COLO829 (cell line): ENCODE measurements at regions not wholly inside any gene's neighbourhood (a gene's known extent, or its start where the extent isn't known, plus 50 kb on each side); places are given as distances from the start of the nearest gene placed in this dataset.
"Not testable (repeated sequence)": the region's sequence is repeated elsewhere in the genome, so short reads cannot be mapped to it uniquely, and the experiment has no call there.

Source experiments
- DNase-seq: peaks from one replicate; pipeline ENCODE4 v3.0.0; 2012; ENCODE audit warnings: low spot score

DNA sequence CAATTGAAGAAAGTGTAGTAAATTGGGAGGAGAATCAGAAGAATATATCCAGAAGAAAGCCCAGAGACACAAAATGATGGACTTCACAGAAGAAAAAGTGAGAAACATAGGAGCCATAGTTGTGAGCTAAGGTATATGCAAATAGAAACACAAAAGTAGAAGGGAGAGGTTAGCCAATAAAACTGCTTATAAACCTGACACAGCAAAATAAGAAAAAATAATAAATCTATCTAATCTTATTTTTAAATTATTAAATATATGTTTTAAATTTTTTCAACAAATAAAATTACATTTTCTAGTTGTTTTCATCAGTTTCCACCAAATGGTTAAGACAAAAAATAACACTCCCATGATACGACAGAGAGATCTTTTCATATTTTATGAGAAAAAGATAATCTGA, 903.5 kb downstream of the DNAJB9 start:
- DNase-seq: no peak

DNA sequence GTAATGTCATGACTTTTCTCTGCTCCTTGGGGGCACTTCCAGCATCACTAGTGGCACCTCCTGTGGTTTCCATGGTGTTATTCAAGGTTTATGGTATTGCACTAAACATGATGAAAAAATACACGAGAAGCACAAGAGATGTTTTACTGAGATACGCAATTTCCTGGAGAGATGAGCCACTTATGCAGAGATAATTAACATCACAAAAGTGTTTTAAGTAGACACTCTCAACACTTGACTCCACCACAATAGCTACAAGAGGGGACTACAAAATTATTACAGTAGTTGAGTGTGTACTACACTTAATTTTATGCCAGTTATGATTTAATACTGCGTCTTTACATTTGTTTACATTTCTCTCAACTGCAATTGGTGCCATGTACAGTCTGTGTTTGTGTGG, 906.7 kb downstream of the DNAJB9 start:
- DNase-seq: no peak

DNA sequence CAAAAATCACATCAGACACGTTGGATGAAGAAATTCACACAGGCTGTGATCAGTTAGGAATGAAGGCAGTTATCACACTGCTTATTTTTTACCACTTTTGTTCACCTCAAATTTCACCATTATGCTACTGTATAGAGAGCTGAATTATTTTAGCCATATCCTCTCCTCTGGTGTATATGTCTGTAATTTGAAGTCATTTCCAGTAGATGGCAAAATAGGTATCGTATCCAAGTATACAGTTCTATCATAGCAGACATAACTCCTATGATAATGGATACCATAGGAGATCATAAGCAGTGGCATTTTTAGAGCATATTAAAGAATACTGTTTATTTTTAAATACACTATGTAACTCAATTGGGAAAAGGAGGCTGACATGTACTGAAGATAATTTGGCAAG, 909.7 kb downstream of the DNAJB9 start:
- no peak for DNase-seq

DNA sequence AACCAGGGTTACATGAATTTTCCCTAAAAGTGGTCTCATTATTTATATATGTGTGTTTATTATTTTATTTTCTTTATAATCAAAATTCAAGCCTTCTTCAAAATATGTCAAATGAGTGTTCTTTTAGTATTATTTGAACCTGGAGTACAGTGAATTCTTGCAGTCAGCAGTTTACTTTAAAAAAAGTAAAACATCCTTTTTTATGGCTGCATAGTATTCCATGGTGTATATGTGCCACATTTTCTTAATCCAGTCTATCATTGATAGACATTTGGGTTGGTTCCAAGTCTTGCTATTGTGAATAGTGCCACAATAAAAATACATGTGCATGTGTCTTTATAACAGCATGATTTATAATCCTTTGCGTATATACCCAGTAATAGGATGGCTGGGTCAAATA, 920.9 kb downstream of the DNAJB9 start:
- DNase-seq: not testable (repeated sequence)

DNA sequence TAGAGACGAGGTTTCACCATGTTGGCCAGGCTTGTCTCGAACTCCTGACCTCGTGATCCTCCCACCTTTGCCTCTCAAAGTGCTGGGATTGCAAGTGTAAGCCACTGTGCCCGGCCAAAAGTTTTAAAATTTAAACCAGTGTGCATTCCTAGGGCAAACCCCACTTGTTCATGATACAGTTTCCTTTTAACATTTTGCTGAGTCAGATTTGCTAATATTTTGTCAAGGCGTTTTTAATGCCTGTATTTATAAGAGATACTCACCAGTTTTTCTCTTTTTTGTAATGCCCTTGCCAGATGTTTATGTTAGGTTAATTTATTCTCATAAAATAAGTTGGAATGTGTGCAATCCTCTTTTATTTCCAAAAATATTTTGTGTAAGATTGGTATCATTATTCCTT, 927.4 kb downstream of the DNAJB9 start:
- DNase-seq: no peak

DNA sequence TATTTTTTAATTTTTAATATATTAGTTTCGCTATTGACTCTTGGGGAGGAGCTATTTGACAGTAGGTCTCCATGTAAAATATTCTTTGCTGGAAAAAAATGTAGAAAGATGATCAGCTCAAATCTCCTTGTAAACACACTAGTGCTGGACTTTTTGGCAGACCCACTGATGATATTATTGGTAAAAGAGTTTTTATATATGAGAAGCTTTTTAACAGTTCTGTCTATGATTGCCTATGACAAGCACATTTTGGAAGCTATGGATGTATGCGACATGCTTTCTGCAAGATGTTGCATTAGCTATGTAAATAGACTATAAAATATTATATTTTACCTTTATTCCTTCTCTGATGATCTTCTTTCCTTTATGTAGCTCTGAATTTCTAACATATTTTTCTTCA, 928.5 kb downstream of the DNAJB9 start:
- DNase-seq: no peak

DNA sequence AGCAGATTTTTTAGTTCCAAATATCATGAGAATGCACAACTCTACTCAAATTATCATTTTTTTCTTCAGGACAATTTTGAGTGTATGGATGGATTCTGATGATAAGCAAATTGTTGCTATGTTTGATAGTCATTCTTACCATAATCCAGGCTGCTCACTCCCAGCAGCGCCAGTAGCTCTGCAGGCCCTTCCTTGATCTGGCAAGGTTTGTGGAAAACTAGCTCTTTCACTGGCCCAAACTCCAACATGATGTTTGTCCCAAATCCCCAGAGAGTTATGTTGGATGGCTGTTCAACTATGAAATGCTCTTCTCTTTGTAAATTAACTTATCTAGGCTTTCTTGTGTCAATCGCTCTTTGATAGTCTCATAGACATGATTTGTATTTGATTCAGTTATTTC, 933.7 kb downstream of the DNAJB9 start:
- DNase-seq: no peak

DNA sequence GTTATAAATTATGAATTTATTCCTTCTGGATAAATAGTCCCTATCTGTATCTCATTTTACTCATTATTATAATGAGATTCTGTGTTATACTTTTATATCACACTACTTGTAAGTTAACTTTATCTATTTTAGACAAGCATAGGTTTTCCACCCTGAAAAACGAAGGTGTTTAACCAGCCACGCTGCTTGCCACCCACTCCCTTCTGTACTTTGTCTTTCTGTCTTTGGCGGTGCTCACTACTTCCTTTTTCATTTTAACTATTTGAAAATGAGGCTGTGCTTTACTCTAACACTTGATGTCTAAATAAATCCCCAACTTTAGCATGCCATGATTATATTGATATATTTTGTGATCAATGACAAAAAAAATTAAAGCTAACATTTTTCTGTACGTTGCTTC, 952.9 kb downstream of the DNAJB9 start:
- no peak for DNase-seq

DNA sequence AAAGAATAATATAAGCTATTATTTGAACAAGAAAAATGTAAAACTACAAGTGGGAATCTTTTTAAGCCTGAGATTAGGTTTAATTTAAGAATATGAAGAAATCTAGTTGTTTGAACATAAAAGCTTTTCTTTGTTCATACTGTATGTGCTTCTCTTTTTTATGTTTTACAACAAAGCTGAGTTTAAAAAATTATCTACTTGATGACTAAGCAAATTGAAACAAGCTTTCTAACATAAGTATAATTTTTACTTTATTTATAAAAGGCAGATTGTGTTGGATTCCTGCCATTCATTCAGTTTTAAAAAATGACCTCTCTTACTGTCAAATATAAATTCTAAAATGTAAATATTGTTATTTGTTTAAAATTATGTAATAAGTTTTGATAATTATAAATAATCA, 958.2 kb downstream of the DNAJB9 start:
- no peak for DNase-seq

DNA sequence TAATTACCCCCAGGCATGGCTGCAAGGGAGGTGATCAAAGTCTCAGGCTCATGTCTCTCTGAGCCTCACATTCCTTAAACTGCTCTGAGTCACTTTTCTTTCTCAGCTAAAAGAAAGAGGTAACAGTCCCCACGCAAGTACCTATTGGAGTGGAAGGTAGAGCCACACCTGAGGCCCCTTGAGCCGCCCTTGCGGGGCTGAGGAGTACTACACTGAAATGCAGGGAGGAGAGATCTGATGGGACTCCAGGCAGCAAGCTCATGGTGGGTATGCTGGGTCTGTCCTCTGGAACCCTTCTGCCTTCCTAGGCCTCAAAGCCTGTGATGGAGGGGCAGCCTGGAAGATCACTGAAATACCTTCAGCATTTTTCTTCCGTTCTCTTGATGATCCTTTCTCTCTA, 960.0 kb downstream of the DNAJB9 start:
- DNase-seq: no peak

DNA sequence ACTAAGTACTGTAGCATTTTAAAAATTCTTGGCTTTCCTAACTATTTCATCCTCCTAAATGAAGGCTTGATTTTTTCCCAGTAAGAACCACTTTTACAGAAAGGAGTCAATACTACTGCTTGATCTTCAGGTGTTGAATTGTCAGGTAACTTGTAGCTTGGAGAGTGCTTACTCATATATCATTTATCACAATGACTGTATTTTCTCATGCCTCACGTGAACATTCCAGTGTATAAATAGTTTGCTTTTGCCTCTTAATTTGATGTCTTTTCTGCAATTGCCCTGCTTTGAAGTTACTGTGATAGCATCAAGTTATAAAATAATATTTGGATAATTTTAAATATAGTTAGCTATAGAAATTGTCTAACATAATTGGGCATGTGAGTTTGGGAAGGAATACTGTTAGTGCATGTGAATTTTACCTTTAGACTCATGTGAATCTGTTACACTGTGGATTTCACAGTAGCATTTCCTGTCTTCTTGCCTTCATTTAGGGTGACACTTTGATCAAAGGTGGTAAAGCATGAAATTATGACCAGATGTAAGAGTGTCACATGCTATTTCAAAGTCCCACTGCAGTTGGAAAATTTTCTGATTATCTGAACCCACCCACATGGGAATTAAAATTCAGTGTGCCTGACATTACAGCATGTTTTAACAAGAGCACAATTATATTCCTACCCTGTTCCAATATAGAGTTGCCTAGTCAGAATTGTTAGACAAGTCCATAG, 962.8 kb downstream of the DNAJB9 start:
- DNase-seq: no peak

DNA sequence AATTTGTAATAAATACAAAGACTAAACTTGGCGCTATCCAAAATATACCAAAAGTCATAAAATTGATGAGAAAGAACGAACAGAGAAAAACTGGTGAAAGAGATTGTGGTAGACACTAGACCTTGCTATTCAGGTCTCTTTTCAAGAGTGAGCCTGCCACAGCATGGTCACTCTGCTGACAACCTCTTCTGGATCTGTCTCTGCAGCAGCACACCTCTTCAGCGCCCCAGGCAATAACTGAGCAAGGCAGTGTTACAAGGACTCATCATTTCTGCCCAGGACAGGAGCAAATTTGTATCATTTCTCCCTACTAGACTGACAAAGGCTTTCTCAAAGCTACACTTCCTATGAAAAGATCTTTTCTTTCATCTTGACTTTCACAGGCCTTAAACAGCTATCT, 976.0 kb downstream of the DNAJB9 start:
- DNase-seq: no peak

DNA sequence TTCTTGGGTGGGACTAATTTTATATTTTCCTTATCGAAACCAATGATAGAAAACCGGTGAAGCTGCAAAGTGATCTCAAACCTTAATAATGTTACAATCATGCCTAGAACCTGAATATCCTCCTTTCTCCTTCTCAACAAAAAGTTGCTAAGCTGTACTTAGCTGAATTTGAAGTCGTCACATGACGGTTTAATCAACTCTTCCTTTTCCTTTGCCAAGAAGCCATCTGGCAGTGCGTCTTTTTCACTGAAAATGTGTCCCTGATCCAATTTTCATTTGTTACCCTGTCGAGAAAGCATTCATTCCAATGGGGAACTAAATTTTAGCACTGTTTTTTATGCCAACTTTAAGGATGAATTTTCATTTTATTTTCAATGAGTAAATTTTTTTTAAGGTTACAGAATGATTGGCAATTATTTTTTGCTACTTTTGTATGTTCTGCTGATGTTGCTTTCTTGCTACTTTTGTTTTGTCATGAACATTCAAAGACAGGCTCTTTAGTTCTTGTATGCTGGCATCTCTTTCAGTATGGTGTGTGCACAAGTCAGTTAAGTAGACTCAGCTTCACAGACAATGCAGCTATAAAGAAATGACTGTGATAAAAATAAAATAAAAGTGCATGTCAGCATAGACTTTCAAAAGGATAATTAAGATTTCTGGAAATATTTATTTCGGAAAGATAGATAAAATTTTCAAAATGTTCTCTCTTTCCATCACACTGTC, 980.0 kb downstream of the DNAJB9 start:
- DNase-seq: no peak

DNA sequence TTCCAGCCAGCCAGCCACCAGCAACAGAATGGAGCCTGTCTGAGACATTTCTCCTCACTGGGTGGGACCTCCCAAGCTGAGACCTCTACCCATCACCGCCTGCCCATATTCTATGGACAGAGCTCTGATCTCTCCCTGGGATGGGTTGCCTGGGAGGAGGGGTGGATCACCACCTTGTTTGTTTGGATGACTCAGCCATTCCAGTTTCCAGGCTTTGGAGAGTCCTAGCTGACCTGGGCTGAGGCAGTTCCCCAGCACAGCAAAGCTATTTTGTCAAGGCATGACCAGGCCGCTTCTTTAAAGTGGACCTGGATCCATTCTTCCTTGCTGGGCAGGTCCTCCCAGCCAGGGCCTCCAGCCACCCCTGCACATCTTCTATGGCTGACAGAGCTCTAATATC, 982.3 kb downstream of the DNAJB9 start:
- DNase-seq: no peak

DNA sequence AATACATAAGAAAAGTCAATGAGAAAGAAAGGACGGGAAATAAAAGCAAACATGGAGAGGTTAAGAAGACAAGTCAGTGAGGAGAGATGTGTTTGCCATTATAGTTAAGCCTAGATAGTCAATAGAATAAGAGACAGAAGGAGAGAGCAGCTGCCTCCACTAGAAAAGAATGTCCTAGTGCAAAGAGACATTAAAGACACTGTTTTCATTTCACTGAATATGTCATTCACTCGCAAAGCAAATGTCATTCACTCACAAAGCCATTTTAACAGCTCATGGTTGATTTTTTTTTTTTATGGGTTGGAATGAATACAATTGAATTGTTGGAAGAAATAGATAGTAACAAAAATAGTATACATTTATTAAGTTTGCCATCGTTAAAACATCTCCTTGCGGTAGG, 1007.6 kb downstream of the DNAJB9 start:
- DNase-seq: no peak

DNA sequence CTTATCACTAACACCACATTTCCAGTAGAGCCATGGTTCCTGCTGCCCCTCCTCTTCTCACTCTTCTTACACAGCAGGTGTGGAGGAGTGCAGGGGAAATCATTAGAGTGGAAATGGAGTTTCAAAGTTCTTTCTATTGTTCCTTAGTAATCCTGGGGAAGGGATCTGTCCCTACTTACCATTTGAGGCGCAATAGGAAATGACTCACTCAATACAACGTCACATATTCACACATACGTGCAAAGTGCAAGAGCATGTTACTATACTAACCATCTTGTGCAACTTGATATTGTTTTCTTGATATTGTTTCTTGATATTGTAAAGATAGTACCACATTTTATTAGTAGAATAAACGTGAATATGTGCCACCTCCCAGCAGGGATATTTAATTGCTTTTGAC, 1010.2 kb downstream of the DNAJB9 start:
- no peak for DNase-seq

DNA sequence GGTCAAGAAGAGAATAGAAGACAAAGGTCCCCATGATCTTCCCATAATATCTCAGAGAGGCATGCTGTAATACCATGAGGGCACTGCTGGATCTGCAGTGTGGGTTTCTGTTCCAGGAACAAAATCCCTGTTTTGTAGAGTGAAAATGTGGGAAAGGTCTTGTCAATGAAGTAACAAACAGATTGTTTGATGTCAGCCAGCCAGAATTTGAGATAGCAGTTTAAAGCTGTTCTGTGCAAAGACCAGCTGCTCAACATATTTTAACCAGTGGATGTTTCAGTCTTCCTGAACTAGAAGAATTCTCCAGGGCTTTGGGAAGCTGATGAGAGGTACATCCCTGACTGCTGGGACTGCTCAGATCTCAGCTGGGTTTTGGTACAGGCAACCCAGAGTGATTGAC, 1012.5 kb downstream of the DNAJB9 start:
- no peak for DNase-seq

DNA sequence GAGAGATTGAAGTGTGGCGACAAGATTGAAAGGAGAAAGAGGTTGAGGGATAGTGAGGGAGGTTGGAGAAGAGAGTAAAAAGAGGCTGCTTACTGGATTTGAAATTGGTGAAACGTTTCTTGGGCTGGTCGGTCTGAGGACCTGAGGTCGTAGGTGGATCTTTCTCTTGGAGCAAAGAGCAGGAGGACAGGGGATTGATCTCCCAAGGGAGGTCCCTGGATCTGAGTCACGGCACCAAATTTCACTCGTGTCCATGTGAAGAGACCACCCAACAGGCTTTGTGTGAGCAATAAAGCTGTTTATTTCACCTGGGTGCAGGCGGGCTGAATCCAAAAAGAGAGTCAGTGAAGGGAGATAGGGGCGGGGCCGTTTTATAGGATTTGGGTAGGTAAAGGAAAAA, 1027.3 kb downstream of the DNAJB9 start:
- not testable (repeated sequence) for DNase-seq

DNA sequence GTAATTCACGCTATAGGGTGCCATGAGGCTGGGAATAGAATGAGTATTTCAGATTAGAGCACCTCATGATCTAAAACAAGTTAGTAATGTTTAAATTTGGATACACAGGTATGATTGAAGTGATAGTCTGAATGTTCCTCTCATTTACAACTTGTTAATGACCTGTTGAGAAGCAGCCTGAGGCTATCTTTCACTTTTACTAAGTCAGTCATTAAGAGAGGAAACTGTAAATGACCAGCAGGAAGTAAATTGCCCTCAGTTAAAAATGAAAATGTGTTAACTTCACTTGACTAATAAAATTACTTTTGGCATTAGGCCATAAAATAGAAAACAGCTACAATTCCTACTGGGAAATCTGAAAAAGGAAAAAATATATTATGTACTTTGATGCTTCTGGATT, 1042.0 kb downstream of the DNAJB9 start:
- no peak for DNase-seq

DNA sequence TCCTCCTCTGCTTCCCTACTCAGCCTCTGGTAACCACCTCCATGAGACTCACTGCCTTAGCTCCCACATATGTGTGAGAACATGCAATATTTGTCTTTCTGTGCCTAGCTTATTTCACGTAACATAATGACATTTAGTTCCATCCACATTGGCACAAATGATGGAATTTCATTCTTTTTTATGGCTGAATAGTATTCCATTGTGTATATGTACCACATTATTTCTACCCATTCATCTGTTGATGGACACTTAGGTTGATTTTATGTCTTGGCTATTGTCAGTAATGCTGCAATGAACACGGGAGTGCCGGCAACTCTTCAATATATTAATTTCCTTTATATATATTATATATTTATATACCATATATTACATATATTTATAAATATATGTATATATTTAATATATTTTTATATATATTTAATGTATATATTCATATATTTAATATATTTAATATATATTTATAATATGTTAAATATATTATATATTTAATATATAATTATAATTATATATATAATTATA, 1046.9 kb downstream of the DNAJB9 start:
- DNase-seq: no peak

DNA sequence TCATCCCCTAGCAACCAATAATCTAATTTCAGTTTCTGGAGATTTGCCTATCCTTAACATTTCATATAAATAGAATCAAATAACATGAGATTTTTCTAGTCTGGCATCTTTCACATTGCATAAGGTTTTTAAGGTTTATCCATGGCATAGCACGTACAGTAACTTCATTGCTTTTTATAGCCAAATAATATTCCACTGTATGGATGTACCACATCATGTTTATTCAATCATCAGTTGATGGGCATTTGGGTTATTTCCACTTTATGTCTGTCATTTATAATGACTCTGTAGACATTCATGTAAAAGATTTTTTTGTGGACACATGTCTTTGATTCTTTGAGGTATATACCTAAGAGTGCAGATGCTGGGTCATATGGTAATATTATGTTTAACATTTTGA, 1052.6 kb downstream of the DNAJB9 start:
- DNase-seq: no peak

DNA sequence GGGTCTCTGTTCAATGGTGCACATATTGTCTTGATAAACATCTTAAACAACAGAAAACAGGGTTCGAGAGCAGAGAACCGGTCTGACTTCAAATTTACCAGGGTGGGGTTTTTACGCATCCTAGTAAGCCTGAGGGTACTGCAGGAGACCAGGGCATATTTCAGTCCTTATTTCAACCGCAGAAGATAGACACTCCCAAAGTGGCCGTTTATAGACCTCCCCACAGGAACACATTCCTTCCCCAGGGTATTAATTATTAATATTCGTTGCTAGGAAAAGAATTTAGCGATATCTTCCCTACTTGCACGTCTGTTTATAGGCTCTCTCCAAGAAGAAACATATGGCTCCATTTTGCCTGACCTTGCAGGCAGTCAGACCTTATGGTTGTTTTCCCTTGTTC, 1063.2 kb downstream of the DNAJB9 start:
- DNase-seq: not testable (repeated sequence)

DNA sequence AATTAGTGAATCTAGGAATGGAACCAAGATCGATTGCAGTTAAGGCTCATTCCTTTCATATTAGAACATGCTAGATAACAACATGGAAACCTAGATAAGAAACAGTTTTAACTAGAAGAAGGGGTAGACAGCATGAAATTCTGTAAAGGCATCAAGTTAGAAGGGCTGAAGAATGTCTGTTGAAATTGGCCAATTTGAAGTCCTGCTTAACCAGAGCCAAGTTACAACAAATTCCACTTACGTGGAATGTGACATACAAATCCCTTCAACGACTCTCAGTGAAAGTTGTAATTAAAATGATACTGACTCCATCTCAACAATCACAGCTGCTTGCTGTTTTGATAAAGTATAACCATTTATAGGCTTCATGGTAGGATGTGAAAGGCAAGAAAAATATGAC, 1065.7 kb downstream of the DNAJB9 start:
- DNase-seq: no peak
